ENCODE measurements at regions not wholly inside any gene's neighbourhood (a gene's known extent, or its start where the extent isn't known, plus 50 kb on each side); places are given as distances from the start of the nearest gene placed in this dataset.

- dilution Hi-C loops (cut with MboI; ENCODE audit: extremely low pct_ligation_motif_present, low sequenced_read_pairs) (no loop called here), intact Hi-C loops (cut with micrococcal nuclease) (no loop called here)
- TF ChIP-seq JUN (IDR thresholded peaks at IDR 0.05; ENCODE audit: borderline replicate concordance, insufficient read depth, insufficient read length, low read depth) (no peak), CTCF (IDR thresholded peaks at IDR 0.05; ENCODE audit: extremely low read depth in 1 of 2, insufficient read depth in 1 of 2, low read depth in 1 of 2, low read length in 2 of 2) (no peak), POLR2AphosphoS5 (IDR thresholded peaks at IDR 0.05; ENCODE audit: insufficient read depth, low read depth, low read length) (no peak), EZH2 (IDR thresholded peaks at IDR 0.05; ENCODE audit: borderline replicate concordance, low read depth, low read length, severe bottlenecking) (no peak)
- TF ChIP-seq, protein P1, sequence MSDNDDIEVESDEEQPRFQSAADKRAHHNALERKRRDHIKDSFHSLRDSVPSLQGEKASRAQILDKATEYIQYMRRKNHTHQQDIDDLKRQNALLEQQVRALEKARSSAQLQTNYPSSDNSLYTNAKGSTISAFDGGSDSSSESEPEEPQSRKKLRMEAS (IDR thresholded peaks at IDR 0.05; ENCODE audit: insufficient read depth, insufficient read length), result no peak
- POLR2A ChIA-PET, result no interaction called here
- no TSS peak for BruUV-seq (replicated peaks)
- CTCF ChIA-PET, result interaction anchor here (1.2 to 1.8 kb wide), 2 partner anchors 10 to 162 kb away, joined by 3 to 5 read pairs; no protein-coding TSS in a partner anchor
- H3K27me3 ChIP-seq (ENCODE audit: control insufficient read depth in 2 of 2, insufficient read depth in 2 of 2, low read length in 2 of 2), result no peaks in the 10 kb centered on the region
- no peak overlapping the region for H3K9ac ChIP-seq (replicated peaks; ENCODE audit: extremely low read depth, insufficient read depth, low read length)
- H3K4me2 ChIP-seq (ENCODE audit: insufficient read depth, low read length), result no peak overlapping the region
- FAIRE-seq, result no peak
- H3K79me2 ChIP-seq (ENCODE audit: control insufficient read depth, insufficient read depth, low read length), result no peaks in the 10 kb centered on the region
- no peaks in the 10 kb centered on the region for H3K9me3 ChIP-seq (replicated peaks; ENCODE audit: control insufficient read depth, insufficient read depth, low read length)
- H4K20me1 ChIP-seq (replicated peaks; ENCODE audit: control insufficient read depth, extremely low read depth, insufficient read depth, low read length), result no peaks in the 10 kb centered on the region
- H3K9me1 ChIP-seq (replicated peaks; ENCODE audit: control insufficient read depth, extremely low read depth, insufficient read depth, low read length), result no peaks in the 10 kb centered on the region
- no peak for DNase-seq (ENCODE audit: low read depth, low spot score)
- no peak overlapping the region for H3K27ac ChIP-seq (ENCODE audit: insufficient read depth, low read depth, low read length)
- H3K4me3 ChIP-seq (replicated peaks in 1 of 3; ENCODE audit: insufficient read depth in 1 of 3, low read depth in 1 of 3, low read length in 3 of 3), result no peak overlapping the region
- no peaks in the 10 kb centered on the region for H3K4me1 ChIP-seq (ENCODE audit: control insufficient read depth, extremely low read depth, insufficient read depth, low read length)
- no peak overlapping the region for H2AFZ ChIP-seq (ENCODE audit: low read depth, low read length)
- H3K36me3 ChIP-seq (ENCODE audit: control insufficient read depth in 2 of 2, extremely low read depth in 1 of 2, insufficient read depth in 2 of 2, low read length in 2 of 2), result no peaks in the 10 kb centered on the region
These were observed 556.3 kb upstream of the TBL1XR1 start for GRCh38 chr3:177753451-177754155.
